Effector memory CD4-positive, alpha-beta T cell (primary cell): ENCODE measurements at regions not wholly inside any gene's neighbourhood (a gene's known extent, or its start where the extent isn't known, plus 50 kb on each side); places are given as distances from the start of the nearest gene placed in this dataset.

Experiments
- DNase-seq, 3 donors: peaks; one replicate each; pipeline ENCODE4 v3.0.0-alpha.2; 2020
- H3K27ac ChIP-seq: 2 replicates; pipeline ENCODE4 v1.7.0; 2013; ENCODE audit warnings: mild to moderate bottlenecking, low read length, moderate library complexity; ENCODE audit not compliant: insufficient read depth, poor library complexity, severe bottlenecking
- H3K27me3 ChIP-seq: replicated peaks from 2 replicates; pipeline ENCODE4 v1.7.0; 2013; ENCODE audit warnings: mild to moderate bottlenecking, low read length; ENCODE audit not compliant: insufficient read depth, control insufficient read depth, poor library complexity, severe bottlenecking
- H3K36me3 ChIP-seq: 2 replicates; pipeline ENCODE4 v1.7.0; 2013; ENCODE audit warnings: mild to moderate bottlenecking, low read length, moderate library complexity; ENCODE audit not compliant: control insufficient read depth, insufficient read depth
- H3K4me1 ChIP-seq: 2 replicates; pipeline ENCODE4 v1.7.0; 2013; ENCODE audit warnings: low read length, mild to moderate bottlenecking; ENCODE audit not compliant: control insufficient read depth, insufficient read depth, poor library complexity, severe bottlenecking
- H3K4me3 ChIP-seq: 2 replicates; pipeline ENCODE4 v1.7.0; 2013; ENCODE audit warnings: low read length, low read depth, mild to moderate bottlenecking; ENCODE audit not compliant: insufficient read depth, poor library complexity, severe bottlenecking
- H3K9me3 ChIP-seq: 2 replicates; pipeline ENCODE4 v1.7.0; 2013; ENCODE audit warnings: mild to moderate bottlenecking, low read length, moderate library complexity; ENCODE audit not compliant: control insufficient read depth

DNA sequence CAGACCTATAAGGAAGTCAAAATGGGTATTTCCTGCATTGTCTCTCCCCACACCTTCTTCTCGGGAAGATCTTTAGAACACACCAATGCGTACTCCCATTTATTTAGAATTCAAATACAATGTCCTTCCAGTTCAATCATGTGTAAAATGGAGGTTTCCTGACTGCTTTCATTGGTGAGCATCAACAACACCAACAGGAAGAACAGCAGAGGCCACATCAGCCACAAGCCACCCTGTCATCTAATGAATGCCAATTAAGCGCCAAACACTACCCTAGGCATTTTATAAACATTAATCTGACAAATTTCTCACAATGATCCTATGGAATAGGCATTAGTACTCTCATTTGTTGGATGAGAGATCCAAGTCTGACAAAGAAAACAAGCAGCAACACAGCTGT, 68.4 kb upstream of the SMLR1 start:
- H3K27ac ChIP-seq = no peak overlapping the region
- no peak overlapping the region for H3K4me3 ChIP-seq
- DNase-seq = no peak
- no peaks in the 10 kb centered on the region for H3K36me3 ChIP-seq
- H3K4me1 ChIP-seq = no peaks in the 10 kb centered on the region
- H3K27me3 ChIP-seq = no peaks in the 10 kb centered on the region
- H3K9me3 ChIP-seq = no peaks in the 10 kb centered on the region

DNA sequence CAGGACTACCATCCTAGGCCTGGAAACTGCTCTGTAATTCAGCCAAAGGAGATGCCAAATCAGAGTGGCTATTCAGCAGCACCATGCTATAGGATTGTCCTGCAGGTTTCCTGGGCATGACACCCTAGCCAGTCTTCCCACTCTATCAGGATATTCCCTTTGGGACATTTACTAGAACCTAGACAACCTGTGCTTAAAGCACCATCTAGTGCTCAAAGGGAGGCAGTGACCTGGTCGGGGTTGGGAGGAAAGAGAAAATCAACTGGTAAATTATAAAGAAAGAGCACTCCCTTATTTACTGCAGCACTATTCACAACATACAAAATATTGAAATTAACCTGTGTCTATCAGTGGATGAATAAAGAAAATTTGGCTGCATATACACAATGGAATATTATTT, 67.2 kb upstream of the SMLR1 start:
- H3K36me3 ChIP-seq = no peaks in the 10 kb centered on the region
- no peaks in the 10 kb centered on the region for H3K4me1 ChIP-seq
- H3K27ac ChIP-seq = no peak overlapping the region
- DNase-seq = no peak
- no peaks in the 10 kb centered on the region for H3K27me3 ChIP-seq
- no peak overlapping the region for H3K4me3 ChIP-seq
- H3K9me3 ChIP-seq = no peaks in the 10 kb centered on the region

DNA sequence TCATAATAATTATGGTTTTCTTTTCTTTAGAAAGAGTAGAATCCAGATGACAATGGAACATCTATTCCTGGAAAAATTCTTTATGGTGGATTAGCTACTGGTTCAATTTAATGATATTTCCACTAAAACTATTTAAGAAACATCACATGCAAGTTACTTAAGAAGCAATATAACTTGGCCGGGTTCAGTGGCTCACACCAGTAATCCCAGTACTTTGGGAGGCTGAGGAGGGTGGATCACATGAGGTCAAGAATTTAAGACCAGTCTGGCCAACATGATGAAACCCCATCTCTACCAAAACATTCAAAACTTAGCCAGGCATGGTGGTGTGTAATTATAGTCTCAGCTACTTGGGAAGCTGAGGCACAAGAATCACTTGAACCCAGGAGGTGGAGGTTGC, 65.9 kb upstream of the SMLR1 start:
- H3K4me1 ChIP-seq = no peaks in the 10 kb centered on the region
- no peaks in the 10 kb centered on the region for H3K36me3 ChIP-seq
- no peak for DNase-seq
- no peak overlapping the region for H3K4me3 ChIP-seq
- H3K27me3 ChIP-seq = no peaks in the 10 kb centered on the region
- no peak overlapping the region for H3K27ac ChIP-seq
- H3K9me3 ChIP-seq = no peaks in the 10 kb centered on the region

DNA sequence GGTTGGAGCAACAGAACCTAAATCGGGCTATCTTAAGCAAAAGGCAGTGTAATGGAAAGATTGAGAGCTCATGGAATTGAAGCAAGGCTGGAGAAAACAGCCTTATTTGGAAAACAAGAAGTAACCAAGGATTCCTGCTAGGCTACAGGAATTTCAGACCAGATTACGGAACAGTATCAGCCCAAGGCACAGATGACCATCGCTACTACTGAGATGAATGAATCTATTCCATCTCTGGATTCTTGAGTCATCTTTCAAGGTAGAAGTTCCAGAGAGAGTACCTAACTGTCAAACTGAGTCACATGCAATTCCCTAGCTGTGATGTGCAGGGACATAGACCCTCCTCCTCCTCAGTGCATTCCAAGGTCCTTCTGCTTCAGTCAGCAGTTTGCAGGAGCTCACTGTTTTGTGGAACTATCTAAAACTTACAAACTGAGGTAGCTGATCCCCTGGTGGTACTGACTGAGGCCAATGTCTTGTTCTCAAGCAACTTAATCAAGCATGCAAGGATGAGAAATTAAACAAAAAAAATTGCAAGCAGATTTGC, 62.0 kb upstream of the SMLR1 start:
- no peak overlapping the region for H3K27ac ChIP-seq
- no peaks in the 10 kb centered on the region for H3K4me1 ChIP-seq
- no peak for DNase-seq
- no peaks in the 10 kb centered on the region for H3K27me3 ChIP-seq
- no peaks in the 10 kb centered on the region for H3K36me3 ChIP-seq
- no peak overlapping the region for H3K4me3 ChIP-seq
- H3K9me3 ChIP-seq = no peaks in the 10 kb centered on the region

DNA sequence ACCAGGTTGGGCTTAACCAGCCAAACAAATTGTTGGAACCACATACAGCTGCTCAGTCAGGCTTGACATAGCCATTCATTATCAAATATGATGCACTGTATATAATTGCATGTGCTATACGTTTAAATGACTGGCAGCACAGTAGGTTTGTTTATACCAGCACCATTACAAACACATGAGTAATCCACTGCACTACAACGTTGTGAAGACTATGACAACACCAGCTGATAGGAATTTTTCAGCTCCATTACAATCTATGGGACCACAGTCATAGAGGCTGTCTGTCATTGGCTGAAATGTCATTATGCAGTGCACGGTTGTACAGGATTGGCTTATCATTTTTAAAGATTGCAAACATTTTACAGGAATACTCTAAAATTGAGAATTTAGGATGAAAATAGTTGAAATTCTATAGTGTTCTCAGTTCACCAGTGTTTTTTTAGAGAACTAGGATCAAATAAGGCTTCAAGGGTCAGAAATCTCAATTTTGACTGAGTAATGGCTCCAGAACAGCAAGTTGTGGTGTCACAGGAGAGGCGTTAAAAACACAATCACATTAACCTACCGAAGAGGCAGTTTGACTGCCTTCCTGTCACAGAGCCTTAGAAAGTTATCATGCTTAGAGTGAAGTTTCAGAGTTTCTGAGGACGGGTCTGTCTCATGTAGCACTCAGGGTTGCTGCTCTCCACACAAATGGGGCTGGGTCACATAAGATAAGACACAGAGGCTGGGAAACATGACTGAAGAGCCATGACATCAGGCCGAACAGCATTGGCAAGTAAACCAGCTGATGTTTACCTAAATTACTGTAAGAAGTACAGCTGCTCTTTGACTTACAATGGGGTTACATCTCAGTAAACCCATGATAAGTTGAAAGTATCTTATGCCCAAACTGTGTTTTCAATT, 60.7 kb upstream of the SMLR1 start:
- Histone ChIP-seq H3K27me3 (no peaks in the 10 kb centered on the region), H3K27ac (no peak overlapping the region), H3K9me3 (no peaks in the 10 kb centered on the region), H3K36me3 (no peaks in the 10 kb centered on the region), H3K4me3 (no peak overlapping the region), H3K4me1 (no peaks in the 10 kb centered on the region)
- DNase-seq = no peak

DNA sequence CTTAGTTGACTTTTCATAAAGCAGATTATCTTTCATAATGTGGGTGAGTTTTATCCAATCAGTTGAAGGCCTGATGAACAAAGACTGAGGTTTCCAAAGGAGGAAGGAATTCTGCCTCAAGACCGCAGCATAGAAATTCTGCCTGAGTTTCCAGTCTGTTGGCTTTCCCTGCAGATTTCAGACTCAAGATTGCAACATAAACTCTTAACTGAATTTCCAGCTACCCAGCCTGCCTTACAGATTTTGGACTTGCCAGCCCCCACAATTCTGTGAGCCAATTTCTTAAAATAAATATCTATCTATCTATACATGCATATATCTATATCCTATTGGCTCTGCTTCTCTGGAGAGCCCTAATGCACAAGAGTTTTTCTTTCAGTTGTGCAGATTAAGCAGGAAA, 57.3 kb upstream of the SMLR1 start:
- H3K4me3 ChIP-seq = no peak overlapping the region
- DNase-seq = no peak
- no peaks in the 10 kb centered on the region for H3K27me3 ChIP-seq

DNA sequence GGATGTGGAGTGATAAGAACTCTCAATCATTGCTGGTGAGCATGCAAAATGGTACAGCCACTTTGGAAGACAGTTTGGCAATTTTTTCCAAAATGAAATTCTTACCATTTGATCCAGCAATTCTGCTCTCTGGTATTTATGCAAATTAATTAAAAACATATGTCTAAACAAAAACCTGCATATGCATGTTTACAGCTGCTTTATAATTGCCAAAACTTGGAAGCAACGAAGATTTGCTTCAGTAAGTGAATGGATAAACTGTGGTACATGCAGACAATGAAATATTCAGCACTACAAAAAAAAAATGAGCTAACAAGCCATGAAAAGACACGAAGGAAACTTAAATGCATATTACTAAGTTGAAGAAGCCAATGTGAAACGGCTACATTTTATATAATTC, 55.5 kb upstream of the SMLR1 start:
- no peaks in the 10 kb centered on the region for H3K9me3 ChIP-seq

More for the DNA sequence above, 57.3 kb upstream of the SMLR1 start:
- no peak overlapping the region for H3K27ac ChIP-seq
- no peaks in the 10 kb centered on the region for H3K4me1 ChIP-seq
- H3K9me3 ChIP-seq = no peaks in the 10 kb centered on the region
- H3K36me3 ChIP-seq = no peaks in the 10 kb centered on the region

DNA sequence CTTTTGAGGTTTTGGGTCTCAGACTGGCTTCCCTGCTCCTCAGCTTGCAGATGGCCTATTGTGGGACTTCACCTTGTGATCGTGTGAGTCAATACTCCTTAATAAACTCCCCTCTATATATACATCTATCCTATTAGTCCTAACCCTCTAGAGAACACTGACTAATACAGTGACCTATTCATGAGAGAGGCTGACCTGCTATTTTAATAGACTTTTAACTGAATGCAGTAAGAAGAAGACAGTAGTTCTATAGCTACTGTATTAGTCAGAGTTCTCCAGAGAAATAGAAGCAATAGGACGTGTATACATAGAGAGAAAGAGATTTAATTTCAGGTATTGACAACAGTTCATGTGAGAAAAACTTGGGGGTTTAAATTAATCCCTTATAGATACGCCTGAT, 53.3 kb upstream of the SMLR1 start:
- Histone ChIP-seq H3K4me1 (no peaks in the 10 kb centered on the region), H3K4me3 (no peak overlapping the region), H3K36me3 (no peaks in the 10 kb centered on the region), H3K9me3 (no peaks in the 10 kb centered on the region), H3K27ac (no peak overlapping the region), H3K27me3 (no peaks in the 10 kb centered on the region)
- DNase-seq = no peak

More for the DNA sequence above, 55.5 kb upstream of the SMLR1 start:
- no peak overlapping the region for H3K27ac ChIP-seq
- no peaks in the 10 kb centered on the region for H3K27me3 ChIP-seq
- H3K36me3 ChIP-seq = no peaks in the 10 kb centered on the region
- H3K4me3 ChIP-seq = no peak overlapping the region
- no peaks in the 10 kb centered on the region for H3K4me1 ChIP-seq
- DNase-seq = no peak

DNA sequence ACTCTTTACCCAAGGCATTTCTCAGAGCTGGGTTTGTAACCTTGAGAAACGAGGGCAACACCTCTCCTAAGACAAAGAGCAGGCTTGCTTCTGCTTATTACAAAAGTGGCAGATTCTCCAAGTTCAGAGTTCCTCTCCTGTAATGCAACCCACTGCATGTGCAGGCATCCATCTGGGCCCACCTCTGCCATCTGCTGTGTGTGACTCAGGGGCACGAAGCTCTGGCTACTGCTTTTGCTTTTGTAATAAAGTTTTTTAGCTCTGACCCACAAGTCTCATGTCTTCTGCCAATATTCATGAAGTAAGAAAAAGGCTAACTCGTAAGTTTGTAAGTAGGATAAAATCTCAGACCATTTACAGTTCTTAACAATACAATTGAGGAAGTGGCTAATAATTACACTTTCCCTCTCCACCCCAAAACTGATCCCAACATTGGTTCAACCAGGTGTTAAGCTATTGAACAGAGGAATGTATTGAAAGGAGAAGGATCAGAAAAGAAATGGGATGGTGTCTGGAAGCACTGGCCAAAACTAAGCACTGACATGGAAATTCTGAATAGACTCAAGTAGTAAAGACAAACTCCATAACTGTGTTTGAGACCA, 51.7 kb upstream of the SMLR1 start:
- no peak overlapping the region for H3K27ac ChIP-seq
- H3K9me3 ChIP-seq = no peaks in the 10 kb centered on the region
- no peaks in the 10 kb centered on the region for H3K27me3 ChIP-seq
- H3K36me3 ChIP-seq = no peaks in the 10 kb centered on the region
- DNase-seq = no peak
- no peaks in the 10 kb centered on the region for H3K4me1 ChIP-seq
- no peak overlapping the region for H3K4me3 ChIP-seq

DNA sequence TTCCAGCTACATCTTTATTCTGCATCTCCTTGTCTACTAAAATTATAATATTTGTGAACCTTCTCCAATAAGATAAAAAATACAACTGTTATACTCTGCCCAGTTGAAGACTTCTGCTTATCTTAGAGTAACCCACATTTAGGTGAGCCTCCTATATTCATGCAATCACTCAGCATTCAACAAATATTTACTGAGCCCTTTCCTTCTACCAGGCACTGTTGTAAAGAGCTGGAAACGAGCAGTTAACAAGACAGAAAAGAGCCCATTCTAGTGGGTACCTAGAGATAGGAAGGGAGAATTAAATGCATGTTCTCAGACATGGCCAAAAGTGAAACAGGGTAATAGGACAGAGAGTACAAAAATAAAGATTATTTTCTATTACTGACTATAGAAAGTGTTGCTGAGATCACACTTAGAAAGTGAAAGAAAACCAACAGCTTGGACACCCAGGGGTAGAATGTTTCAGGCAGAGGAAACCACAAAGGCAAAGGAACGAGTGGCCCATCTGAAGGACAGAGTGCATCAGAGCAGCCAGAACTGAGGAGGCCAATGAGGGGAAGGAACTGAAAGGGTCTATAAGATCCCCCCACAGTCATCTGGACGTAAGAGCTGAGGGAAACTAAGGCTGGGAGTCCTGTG, 50.8 kb upstream of the SMLR1 start:
- Histone ChIP-seq H3K9me3 (no peaks in the 10 kb centered on the region), H3K27ac (no peak overlapping the region), H3K4me3 (no peak overlapping the region), H3K27me3 (no peaks in the 10 kb centered on the region), H3K36me3 (no peaks in the 10 kb centered on the region), H3K4me1 (no peaks in the 10 kb centered on the region)
- no peak for DNase-seq
